NCI-H2081 treated with DMSO at 0.1 percent for 48 hours (cell line): ENCODE measurements at regions not wholly inside any gene's neighbourhood (a gene's known extent, or its start where the extent isn't known, plus 50 kb on each side); places are given as distances from the start of the nearest gene placed in this dataset.

Experiments used
- DNase-seq: peaks from one replicate; lab custom pipeline; 2025; lab: John Stamatoyannopoulos, UW

- DNase-seq = no peak
Measured at GRCh38 chr18:75912829-75913228, 485.3 kb upstream of the SMIM21 start.

GRCh38 chr18:75904416-75904815 lies 476.9 kb upstream of the SMIM21 start:
- no peak for DNase-seq

GRCh38 chr18:75898651-75899050 lies 471.1 kb upstream of the SMIM21 start:
- no peak for DNase-seq

- no peak for DNase-seq
Measured at GRCh38 chr18:75897386-75897785, 469.9 kb upstream of the SMIM21 start.

- peak; percentile 81 for DNase-seq
Measured at GRCh38 chr18:75896865-75897264, 469.4 kb upstream of the SMIM21 start.

GRCh38 chr18:75895135-75895534 lies 467.6 kb upstream of the SMIM21 start:
- DNase-seq = no peak

GRCh38 chr18:75884728-75885127 lies 457.2 kb upstream of the SMIM21 start:
- DNase-seq = no peak

- DNase-seq = no peak
Measured at GRCh38 chr18:75880925-75881504, 453.5 kb upstream of the SMIM21 start.

- no peak for DNase-seq
Measured at GRCh38 chr18:75880266-75880665, 452.8 kb upstream of the SMIM21 start.

- DNase-seq = no peak
Measured at GRCh38 chr18:75879196-75879595, 451.7 kb upstream of the SMIM21 start.

- DNase-seq = no peak
Measured at GRCh38 chr18:75875559-75875958, 448.1 kb upstream of the SMIM21 start.

GRCh38 chr18:75874401-75875089 lies 447.0 kb upstream of the SMIM21 start:
- DNase-seq = no peak

GRCh38 chr18:75871596-75871995 lies 444.1 kb upstream of the SMIM21 start:
- no peak for DNase-seq

GRCh38 chr18:75869162-75869561 lies 441.7 kb upstream of the SMIM21 start:
- no peak for DNase-seq

- DNase-seq = no peak
Measured at GRCh38 chr18:75868031-75868430, 440.5 kb upstream of the SMIM21 start.

GRCh38 chr18:75865639-75866038 lies 438.1 kb upstream of the SMIM21 start:
- DNase-seq = no peak

- DNase-seq = no peak
Measured at GRCh38 chr18:75864816-75865215, 437.3 kb upstream of the SMIM21 start.

GRCh38 chr18:75863696-75864095 lies 436.2 kb upstream of the SMIM21 start:
- no peak for DNase-seq

GRCh38 chr18:75862458-75862857 lies 435.0 kb upstream of the SMIM21 start:
- no peak for DNase-seq

- no peak for DNase-seq
Measured at GRCh38 chr18:75860166-75860565, 432.7 kb upstream of the SMIM21 start.

GRCh38 chr18:75859533-75859932 lies 432.0 kb upstream of the SMIM21 start:
- DNase-seq = no peak

GRCh38 chr18:75858754-75859153 lies 431.3 kb upstream of the SMIM21 start:
- no peak for DNase-seq

- no peak for DNase-seq
Measured at GRCh38 chr18:75857558-75857957, 430.1 kb upstream of the SMIM21 start.

GRCh38 chr18:75854808-75855207 lies 427.3 kb upstream of the SMIM21 start:
- DNase-seq = no peak
